ENCODE measurements at regions not wholly inside any gene's neighbourhood (a gene's known extent, or its start where the extent isn't known, plus 50 kb on each side); places are given as distances from the start of the nearest gene placed in this dataset.

DNA sequence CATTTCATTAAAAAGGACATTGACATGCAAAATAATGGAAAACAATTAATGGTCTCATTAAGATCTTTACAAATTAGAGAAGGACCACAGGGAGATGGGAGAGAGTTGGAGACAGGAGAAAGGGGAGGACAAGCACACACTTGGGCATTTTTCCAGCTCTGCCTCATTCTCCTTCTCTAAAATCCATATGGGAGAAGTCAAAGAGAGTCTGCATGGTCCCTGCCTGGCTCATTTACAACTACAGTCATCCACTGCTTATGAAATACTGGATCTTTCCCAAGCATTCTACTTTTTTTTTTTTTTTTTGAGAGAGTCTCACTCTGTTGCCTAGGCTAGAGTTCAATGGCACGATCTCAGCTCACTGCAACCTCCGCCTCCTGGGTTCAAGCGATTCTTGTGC is 518.9 kb upstream of the CELF2 start:
- Mint-ChIP-seq H3K27ac (no peak overlapping the region), H3K27me3 (ENCODE audit: low read depth, poor library complexity) (peaks cover 14% of the 10 kb centered on the region), H3K4me1 (no peaks in the 10 kb centered on the region), H3K9me3 (peaks cover 15% of the 10 kb centered on the region), H3K4me3 (no peak overlapping the region), H3K36me3 (ENCODE audit: low read depth) (no peaks in the 10 kb centered on the region)
- no peak for DNase-seq
- TF ChIP-seq, protein P1, sequence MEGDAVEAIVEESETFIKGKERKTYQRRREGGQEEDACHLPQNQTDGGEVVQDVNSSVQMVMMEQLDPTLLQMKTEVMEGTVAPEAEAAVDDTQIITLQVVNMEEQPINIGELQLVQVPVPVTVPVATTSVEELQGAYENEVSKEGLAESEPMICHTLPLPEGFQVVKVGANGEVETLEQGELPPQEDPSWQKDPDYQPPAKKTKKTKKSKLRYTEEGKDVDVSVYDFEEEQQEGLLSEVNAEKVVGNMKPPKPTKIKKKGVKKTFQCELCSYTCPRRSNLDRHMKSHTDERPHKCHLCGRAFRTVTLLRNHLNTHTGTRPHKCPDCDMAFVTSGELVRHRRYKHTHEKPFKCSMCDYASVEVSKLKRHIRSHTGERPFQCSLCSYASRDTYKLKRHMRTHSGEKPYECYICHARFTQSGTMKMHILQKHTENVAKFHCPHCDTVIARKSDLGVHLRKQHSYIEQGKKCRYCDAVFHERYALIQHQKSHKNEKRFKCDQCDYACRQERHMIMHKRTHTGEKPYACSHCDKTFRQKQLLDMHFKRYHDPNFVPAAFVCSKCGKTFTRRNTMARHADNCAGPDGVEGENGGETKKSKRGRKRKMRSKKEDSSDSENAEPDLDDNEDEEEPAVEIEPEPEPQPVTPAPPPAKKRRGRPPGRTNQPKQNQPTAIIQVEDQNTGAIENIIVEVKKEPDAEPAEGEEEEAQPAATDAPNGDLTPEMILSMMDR (IDR thresholded peaks at IDR 0.05) = no peak

- DNase-seq = no peak
- H3K4me1 Mint-ChIP-seq = no peaks in the 10 kb centered on the region
These were observed 517.8 kb upstream of the CELF2 start for GRCh38 chr10:10499839-10500238.

GRCh38 chr10:10500937-10501336 is 516.7 kb upstream of the CELF2 start:
- TF ChIP-seq, protein P1 (IDR thresholded peaks at IDR 0.05) = no peak
- no peak for DNase-seq
- peaks cover 16% of the 10 kb centered on the region for H3K27me3 Mint-ChIP-seq (ENCODE audit: low read depth, poor library complexity)

More at GRCh38 chr10:10499839-10500238, 517.8 kb upstream of the CELF2 start:
- H3K36me3 Mint-ChIP-seq (ENCODE audit: low read depth) = no peaks in the 10 kb centered on the region
- peaks cover 14% of the 10 kb centered on the region for H3K27me3 Mint-ChIP-seq (ENCODE audit: low read depth, poor library complexity)
- peaks cover 15% of the 10 kb centered on the region for H3K9me3 Mint-ChIP-seq
- H3K4me3 Mint-ChIP-seq = no peak overlapping the region
- TF ChIP-seq, protein P1 (IDR thresholded peaks at IDR 0.05) = no peak
- H3K27ac Mint-ChIP-seq = no peak overlapping the region

GRCh38 chr10:10503772-10504171 is 513.9 kb upstream of the CELF2 start:
- H3K27me3 Mint-ChIP-seq (ENCODE audit: low read depth, poor library complexity) = peaks cover 19% of the 10 kb centered on the region
- H3K36me3 Mint-ChIP-seq (ENCODE audit: low read depth) = no peaks in the 10 kb centered on the region
- H3K4me1 Mint-ChIP-seq = no peaks in the 10 kb centered on the region
- no peak overlapping the region for H3K4me3 Mint-ChIP-seq
- H3K9me3 Mint-ChIP-seq = peaks cover 15% of the 10 kb centered on the region
- DNase-seq = no peak
- no peak overlapping the region for H3K27ac Mint-ChIP-seq
- TF ChIP-seq, protein P1 (IDR thresholded peaks at IDR 0.05) = no peak

More at GRCh38 chr10:10500937-10501336, 516.7 kb upstream of the CELF2 start:
- Mint-ChIP-seq H3K4me3 (no peak overlapping the region), H3K36me3 (ENCODE audit: low read depth) (no peaks in the 10 kb centered on the region), H3K9me3 (peaks cover 15% of the 10 kb centered on the region), H3K27ac (no peak overlapping the region), H3K4me1 (no peaks in the 10 kb centered on the region)

DNA sequence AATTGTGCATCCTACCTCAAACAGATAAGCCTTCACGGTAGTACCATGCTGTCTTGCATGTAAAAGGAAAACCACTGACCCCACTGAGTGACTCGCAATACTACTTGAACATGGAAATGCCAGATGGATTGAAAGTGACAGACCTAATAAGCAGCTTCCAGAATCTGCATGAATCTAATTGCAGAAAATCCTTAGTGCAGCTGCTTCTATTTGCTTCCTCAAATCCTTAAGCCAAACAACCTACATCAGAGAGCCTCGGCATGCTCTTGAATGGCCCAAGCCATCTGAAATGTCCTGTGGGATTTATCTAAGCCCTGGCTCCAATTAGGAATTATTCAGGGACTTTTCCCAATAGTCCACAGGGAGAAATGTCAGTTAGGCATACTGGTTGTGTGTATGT is 509.5 kb upstream of the CELF2 start:
- Mint-ChIP-seq H3K27ac (no peak overlapping the region), H3K27me3 (ENCODE audit: low read depth, poor library complexity) (peaks cover 9% of the 10 kb centered on the region), H3K9me3 (no peaks in the 10 kb centered on the region), H3K4me3 (no peak overlapping the region), H3K36me3 (ENCODE audit: low read depth) (no peaks in the 10 kb centered on the region), H3K4me1 (no peaks in the 10 kb centered on the region)
- TF ChIP-seq, protein P1 (IDR thresholded peaks at IDR 0.05) = no peak
- DNase-seq = no peak

GRCh38 chr10:10510179-10510578 is 507.5 kb upstream of the CELF2 start:
- TF ChIP-seq, protein P1 (IDR thresholded peaks at IDR 0.05) = no peak

More at GRCh38 chr10:10510179-10510578, 507.5 kb upstream of the CELF2 start:
- DNase-seq = no peak
- no peak overlapping the region for H3K4me3 Mint-ChIP-seq
- H3K36me3 Mint-ChIP-seq (ENCODE audit: low read depth) = no peaks in the 10 kb centered on the region
- no peak overlapping the region for H3K27ac Mint-ChIP-seq
- peaks cover 15% of the 10 kb centered on the region for H3K27me3 Mint-ChIP-seq (ENCODE audit: low read depth, poor library complexity)
- no peaks in the 10 kb centered on the region for H3K9me3 Mint-ChIP-seq
- no peaks in the 10 kb centered on the region for H3K4me1 Mint-ChIP-seq

Measured in nephron progenitor cell (in vitro differentiated cells).